Activated CD8-positive, alpha-beta memory T cell treated with anti-CD3 and anti-CD28 coated beads for 36 hours (primary cell): ENCODE measurements at regions not wholly inside any gene's neighbourhood (a gene's known extent, or its start where the extent isn't known, plus 50 kb on each side); places are given as distances from the start of the nearest gene placed in this dataset.

Source experiments
- CTCF ChIA-PET: fragments of 350-600 bp; sonication (Branson Sonifier 250); formaldehyde crosslinking; loops from one replicate; lab custom pipeline; 2021; ENCODE audit warnings: antibody characterized with exemption; lab: Charles Lee
- POLR2A ChIA-PET: fragments of 350-600 bp; sonication (Branson Sonifier 250); formaldehyde crosslinking; loops from one replicate; lab custom pipeline; 2021; ENCODE audit warnings: antibody characterized with exemption; lab: Charles Lee

DNA sequence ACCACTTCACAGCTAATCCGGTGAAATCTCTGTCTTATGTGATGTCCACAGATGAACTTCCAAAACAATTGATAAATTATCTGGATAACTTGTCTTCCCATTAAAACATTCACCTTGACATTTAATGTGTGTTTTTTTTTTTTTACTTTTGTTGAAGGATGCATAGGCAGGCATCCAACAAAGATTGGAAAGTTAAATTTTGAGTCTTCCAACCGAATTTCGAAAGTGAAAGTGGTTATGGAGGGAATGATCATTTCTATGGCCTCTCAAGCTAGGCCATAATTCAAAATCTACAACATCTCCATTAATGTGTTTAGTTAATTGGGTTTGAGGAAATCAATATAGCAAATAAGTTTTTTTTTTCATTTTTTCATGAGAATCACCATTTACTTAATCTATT is 1495.5 kb upstream of the ACVR2A start:
- CTCF ChIA-PET = no interaction called here
- POLR2A ChIA-PET = no interaction called here

DNA sequence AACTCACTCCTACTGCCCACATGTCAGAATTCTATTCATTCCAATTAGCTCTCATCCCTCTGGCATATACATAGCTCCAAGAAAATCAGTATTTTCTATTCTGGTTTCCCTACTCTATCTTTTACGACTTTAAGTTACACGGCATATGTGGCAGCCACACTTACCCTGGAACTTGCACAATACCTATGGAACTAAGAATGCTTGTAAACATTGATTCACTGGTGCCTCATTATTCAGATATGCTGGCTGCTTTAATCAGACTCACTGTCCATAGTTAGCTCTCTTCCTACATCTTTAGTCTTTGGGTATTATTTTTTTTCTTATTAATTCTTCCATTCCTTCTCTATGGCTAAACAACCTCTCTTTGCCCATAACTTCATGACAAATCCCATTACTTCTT is 1519.9 kb upstream of the ACVR2A start:
- POLR2A ChIA-PET = no interaction called here

DNA sequence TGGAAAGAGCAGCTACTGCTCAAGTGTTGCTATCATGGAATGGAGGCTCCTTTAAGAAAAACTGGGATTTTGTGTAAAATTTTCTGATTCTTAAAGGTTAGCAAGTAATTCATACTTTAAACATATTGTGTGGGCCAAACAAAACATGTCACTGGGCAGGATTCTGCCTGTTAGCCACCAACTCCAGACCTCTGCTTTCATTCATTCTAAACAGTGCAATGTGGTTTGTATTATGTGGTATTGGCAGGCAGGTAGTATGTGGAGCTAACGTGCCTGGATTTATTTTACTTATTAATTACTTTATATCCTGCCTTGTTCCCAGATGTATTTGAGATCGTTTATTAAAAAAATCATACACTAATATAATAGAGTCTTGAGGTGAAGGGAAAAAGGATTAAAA is 1521.3 kb upstream of the ACVR2A start:
- CTCF ChIA-PET = no interaction called here

More for the DNA sequence above, 1519.9 kb upstream of the ACVR2A start:
- CTCF ChIA-PET = no interaction called here

DNA sequence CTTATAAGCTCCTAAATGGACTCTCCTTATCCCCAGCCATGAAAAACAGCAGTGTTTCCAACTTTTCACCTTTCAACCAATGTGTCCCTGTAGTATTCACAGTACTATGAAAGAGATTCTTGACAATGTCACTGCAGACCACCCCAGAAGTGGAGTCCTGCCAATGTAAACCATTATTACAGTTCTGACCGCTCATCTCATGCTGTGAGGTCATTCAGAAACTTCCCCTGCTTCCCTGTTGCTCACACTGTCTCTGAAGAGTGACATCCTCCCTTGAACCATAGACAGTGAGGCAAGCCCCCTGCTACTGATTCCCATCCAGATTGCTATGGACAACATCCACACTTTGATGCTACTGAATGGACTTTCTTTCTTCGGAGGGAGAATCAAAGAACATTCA is 1523.7 kb upstream of the ACVR2A start:
- CTCF ChIA-PET = no interaction called here
- POLR2A ChIA-PET = no interaction called here

More for the DNA sequence above, 1521.3 kb upstream of the ACVR2A start:
- POLR2A ChIA-PET = no interaction called here

DNA sequence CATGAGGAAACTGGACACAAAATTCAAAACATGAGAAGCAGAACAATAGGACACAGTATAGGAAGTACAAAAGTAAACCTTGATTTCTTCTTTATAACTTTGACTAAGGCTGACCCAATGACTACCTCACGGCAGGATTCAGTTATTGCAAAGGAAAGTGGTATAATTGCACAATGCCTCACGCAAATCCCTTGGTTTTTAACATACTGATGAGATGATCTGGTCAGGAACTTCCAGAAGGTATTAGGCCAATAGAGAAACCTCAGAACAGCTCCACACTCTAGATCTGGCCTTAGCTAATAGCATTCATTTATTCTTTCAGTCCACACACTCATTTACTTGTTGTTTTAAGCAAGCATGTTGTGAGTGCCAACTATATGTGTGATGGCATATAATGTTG is 1526.9 kb upstream of the ACVR2A start:
- POLR2A ChIA-PET = no interaction called here

DNA sequence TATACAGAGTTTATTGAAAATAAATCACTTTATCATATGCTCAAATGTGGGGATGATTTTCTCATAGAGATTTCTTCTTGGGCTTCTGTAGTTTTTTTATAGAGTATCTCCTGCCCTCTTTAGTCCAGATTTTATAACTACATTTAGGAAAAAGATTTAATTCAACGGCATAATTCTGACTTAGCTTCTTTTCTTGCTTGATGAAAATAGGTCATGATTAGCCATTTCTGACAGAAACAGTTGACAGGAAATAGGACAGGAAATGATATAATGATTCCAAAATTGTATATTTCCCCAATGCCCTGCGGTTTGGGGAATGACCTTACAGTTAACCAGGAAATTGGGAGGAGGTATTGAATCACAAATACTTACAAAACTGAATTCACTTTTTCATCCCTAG is 1531.9 kb upstream of the ACVR2A start:
- CTCF ChIA-PET = no interaction called here
- POLR2A ChIA-PET = no interaction called here

More for the DNA sequence above, 1526.9 kb upstream of the ACVR2A start:
- CTCF ChIA-PET = no interaction called here

DNA sequence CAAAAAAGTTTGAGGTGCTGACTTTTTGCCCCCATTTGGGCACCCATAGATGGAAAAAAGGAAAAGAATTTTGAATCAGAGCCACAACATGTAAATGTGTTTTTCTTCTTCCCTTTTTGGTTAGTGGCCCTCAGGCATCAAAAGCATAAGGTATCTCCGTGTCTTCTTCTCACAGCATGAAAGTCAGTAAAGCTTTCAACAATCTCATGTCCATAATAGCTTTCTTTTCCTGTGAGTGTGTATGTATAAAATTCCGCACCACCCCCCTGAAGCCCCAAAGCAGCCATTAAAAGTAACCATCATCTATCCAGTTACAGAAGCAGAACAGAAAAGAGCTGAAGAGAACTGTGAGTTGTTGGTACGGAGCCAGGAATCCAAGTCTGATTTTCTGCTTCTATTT is 1539.7 kb upstream of the ACVR2A start:
- CTCF ChIA-PET = no interaction called here
- POLR2A ChIA-PET = no interaction called here

DNA sequence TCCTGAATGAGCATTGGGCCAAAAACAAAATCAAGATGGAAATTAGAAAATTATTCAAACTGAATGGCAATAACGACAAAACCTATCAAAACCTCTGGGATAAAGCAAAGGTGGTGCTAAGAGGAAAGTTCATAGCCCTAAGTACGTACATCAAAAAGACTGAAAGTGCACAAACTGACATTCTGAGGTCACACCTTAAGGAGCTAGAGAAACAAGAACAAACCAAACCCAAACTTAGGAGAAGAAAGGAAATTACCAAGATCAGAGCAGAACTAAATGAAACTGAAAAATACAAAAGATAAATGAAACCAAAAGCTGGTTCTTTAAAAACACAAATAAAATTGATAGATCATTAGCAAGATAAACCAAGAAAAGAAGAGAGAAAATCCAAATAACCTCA is 1543.5 kb upstream of the ACVR2A start:
- ChIA-PET CTCF (no interaction called here), POLR2A (no interaction called here)

DNA sequence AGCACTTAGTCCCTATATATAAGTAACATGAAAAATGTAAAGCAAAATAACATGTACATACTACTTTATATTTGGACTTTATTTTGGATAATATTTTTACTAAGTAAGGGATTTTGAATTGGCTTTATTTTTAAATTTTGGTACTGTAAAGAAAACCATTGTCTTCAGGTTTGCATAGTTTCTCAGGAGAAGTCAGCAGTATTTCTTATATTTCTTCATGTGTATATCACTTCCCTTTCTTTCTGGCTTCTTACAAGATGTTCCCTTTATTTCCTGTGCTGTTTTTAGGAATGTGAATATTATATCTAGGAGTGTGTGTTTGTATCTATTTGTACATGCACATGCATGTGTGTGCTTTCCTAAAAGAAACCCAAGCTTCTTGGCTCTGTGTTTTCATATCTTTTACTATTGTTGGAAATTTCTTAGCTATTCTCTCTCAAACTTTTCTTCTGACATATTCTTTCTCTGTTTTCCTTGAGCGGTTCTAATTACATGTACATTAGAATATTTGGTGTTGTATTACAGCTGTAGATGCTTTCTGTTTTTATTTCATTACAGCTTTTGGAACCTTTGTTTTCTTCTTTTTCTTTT is 1549.7 kb upstream of the ACVR2A start:
- POLR2A ChIA-PET = no interaction called here
- CTCF ChIA-PET = no interaction called here

DNA sequence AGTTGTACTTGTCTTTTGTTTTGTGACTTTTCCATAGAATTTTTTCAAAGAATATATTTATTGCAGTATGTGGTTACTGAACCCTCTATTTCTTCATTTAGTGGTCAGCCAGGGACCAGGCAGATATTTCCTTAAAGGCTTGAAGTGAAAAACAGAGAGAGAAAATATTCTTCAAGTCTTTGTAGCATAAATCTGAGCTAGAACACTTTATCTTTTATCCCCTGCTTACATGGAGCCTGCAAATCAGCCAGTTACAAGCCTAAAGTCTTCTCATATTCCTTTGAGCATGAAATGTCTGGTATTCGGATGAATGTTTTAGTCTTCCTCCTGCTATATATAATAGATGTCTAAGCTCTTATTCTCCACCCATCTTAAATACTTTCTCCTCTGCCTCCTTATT is 1557.5 kb upstream of the ACVR2A start:
- ChIA-PET CTCF (no interaction called here), POLR2A (no interaction called here)

DNA sequence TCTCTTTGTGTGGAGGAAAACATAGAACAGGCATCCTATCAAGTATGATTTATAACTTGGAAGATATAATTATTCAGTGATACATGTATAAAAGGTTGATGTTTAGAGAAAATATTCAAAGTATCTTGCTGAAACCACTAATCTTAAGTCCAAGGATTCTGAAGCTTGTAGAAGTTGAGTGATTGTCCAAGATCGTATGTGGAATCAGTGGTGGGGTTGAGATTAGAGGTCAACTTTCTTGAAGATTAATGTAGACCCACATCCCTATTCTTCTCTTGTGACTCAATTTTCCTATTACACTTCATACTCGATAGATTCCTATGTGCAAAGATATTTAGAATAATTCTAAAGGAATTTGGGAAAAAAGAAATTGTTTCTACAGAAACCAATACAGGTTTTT is 1565.9 kb upstream of the ACVR2A start:
- POLR2A ChIA-PET = no interaction called here
- CTCF ChIA-PET = no interaction called here

DNA sequence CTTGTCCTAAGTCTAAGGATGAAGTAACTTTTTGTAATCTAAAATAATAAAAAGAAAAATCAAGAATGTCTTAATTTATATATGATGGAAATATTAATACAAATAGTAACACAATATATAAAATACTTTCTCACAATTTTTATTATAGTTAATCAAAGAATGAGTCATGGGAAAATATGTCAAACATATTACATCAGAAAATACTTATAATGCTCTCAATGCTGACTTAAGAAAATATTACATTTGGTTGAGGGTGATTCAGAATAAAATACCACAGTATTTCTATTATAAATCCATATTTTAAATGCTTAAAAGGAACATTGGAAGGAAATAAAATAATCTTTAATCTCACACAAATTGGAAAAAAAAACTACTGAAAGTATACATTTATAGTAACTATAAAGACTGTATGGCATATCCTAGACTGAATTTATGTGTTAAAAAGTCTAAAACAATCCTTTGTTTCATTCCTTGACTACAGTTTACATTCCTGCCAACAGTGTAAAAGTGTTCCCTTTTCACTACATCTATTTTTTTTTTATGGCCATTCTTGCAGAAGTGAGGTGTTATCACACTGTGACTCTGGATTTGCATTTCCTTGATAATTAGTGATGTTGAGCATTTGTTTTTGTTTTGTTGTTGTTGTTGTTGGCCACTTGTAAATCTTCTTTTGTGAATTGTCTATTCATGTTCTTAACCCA is 1573.5 kb upstream of the ACVR2A start:
- ChIA-PET POLR2A (no interaction called here), CTCF (no interaction called here)

DNA sequence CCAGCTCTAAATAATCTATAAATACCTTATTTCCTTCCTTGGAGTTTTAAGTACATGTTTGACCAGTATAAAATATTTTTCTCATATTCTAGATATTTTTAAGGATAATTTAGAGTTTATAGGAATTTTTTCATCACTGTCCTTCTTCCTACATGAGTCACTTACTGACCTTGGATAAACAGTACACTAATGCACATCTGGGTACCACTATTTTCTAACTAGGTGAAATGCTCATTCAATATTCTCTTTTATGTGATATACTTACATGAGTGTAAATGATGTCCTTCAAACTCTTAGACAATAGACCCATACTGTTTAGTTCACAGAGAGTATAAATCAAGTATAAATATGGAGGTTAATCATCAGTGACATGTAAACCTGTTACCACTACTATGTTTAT is 1574.2 kb upstream of the ACVR2A start:
- CTCF ChIA-PET = no interaction called here

DNA sequence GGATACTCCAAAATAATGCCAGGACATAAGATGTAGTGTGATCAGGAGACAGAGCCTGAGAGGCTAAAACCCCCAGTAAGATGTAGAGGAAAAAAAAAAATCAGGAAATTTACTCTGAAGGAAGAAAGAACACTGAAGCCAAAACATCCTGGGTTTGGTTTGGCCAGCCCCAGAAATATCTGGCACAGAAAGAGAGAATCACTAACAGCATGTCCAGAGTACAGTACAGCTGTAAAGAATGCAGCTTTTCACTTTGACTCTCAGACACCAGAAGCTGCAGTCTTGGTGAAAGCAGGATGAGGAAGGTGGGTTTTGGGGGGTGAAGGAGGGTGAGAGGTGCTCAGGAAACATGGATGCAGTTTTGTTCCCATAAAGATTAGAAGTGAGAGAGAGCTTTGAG is 1577.7 kb upstream of the ACVR2A start:
- CTCF ChIA-PET = no interaction called here
- POLR2A ChIA-PET = no interaction called here

More for the DNA sequence above, 1574.2 kb upstream of the ACVR2A start:
- POLR2A ChIA-PET = no interaction called here

DNA sequence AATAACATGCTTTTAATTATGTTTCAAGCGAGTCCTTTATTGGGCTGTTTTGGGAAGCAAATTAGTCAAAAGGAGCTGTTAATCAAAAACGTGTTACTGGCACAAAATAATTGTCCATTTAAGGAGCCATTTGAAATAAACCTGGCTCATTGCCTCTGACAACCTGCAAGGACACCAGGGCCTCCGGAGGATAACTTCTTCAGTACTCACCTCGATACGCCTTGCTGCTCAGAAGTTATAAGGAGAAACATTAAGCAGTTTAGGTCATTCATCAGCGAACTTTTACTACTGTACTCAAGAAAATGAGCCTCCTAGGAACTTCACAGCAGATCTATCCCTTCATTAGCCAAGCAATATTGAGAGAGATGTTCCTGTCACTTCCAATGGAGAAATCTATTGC is 1579.2 kb upstream of the ACVR2A start:
- CTCF ChIA-PET = no interaction called here
- POLR2A ChIA-PET = no interaction called here

DNA sequence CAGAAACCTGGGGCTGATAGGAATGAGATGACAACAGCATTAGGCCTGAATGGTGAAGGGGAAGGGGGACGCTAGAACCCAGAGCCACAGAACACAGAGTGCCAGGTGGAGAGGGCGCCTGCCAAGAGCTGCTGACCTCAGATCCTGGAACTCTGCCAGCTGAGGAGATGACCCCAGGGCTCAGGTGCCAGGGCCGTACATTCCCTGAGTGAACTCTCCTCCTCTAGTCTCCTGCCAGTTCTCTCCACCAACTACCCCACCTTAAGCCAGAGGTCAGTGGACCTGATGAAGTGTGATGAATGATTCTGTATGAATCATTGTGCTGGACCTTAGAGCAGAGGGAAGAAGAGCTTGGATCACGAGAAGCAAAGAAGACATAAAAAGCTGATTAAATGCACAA is 1582.2 kb upstream of the ACVR2A start:
- ChIA-PET CTCF (no interaction called here), POLR2A (no interaction called here)

DNA sequence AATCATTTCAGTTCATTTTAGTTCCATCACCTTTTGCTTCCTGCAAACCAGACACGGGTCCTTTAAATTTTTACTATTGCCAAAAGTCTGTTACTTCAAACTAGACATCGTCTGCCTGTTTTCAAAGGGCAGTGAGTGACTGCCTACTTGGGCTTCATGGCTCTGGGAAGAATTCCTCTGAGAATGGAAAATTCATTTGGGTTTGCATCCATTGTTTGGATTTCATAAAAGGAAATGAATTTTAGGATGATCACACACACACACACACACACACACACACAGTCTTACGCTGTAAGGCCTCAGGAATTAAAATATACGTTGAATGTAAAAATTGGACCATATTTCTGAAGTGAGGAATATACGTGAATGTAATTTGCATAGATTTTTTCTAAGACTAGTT is 1584.3 kb upstream of the ACVR2A start:
- CTCF ChIA-PET = no interaction called here
- POLR2A ChIA-PET = no interaction called here

DNA sequence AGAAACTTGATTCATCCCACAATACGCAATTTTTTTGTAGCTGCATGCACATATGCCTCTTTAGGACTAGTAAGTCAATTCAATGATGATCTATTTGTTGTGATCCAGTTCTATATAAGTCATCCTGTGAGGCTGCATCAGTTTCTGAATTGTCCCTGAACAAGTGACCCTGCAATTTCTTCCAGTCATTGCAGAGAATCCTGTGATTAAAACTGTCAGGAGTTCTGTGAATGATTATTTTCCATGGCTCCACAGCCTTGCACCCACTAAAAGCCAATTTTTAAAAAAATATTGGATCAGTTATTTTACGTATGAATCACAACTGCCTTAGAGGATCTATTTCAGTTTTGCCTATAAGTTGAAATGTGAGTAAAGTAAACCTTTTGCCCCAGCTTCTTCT is 1585.0 kb upstream of the ACVR2A start:
- POLR2A ChIA-PET = no interaction called here
- CTCF ChIA-PET = no interaction called here

DNA sequence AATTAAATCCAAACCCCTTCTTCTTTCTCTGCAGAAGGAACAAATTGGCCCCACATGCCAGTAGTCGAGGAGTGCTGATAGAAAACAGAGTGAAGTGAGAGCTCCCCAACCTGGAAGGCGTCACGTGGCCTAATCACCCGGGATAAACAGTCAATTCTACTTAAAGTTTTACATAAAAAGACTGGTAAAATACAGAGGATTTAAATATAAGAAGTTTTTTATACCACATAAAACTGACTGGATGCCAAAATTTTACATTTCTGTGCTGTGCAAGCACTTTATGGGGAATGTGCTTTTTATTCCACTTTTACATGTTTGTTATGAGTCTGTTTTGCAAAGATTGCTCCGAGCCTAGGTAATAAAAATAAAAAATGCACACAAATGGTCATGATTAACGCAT is 1586.8 kb upstream of the ACVR2A start:
- CTCF ChIA-PET = no interaction called here

DNA sequence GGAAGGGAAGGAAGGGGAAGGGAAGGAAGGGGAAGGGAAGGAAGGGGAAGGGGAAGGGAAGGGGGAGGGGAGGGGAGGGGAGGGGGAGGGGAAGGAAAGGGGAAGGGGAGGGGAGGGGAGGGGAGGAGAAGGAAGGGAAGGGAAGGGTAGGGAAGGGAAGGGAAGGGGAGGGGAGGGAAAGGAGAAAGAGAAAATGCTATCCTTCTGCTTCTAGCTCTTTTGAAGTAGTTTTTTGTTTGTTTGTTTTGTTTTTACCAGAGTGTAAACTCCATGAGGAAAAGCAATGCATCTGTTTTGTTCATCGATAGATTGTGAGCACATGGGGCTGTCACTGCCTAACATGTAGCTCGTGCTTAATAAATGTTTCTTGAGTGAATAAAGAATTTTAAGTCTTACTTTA is 1592.7 kb upstream of the ACVR2A start:
- POLR2A ChIA-PET = no interaction called here

More for the DNA sequence above, 1586.8 kb upstream of the ACVR2A start:
- POLR2A ChIA-PET = no interaction called here

DNA sequence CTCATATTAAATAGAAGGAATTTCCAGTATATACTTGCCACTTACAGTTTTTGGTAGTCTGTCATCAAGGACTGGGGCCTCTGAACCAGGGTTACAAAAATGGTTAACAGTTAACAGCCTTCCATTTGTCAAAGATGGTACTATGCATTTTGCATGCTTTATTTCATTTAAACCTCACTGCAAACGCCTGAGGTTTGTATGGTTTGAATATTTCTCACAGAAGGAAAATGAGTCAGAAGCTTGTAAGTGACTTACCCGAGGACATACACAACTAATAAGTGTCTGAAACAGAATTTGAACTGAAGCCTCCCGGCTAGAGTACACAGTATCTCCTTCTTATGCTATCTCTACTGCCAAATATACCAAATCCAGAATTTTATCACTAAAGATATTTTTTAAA is 1593.5 kb upstream of the ACVR2A start:
- ChIA-PET POLR2A (no interaction called here), CTCF (no interaction called here)

More for the DNA sequence above, 1592.7 kb upstream of the ACVR2A start:
- CTCF ChIA-PET = no interaction called here
